WTC11 (cell line): ENCODE measurements at regions not wholly inside any gene's neighbourhood (a gene's known extent, or its start where the extent isn't known, plus 50 kb on each side); places are given as distances from the start of the nearest gene placed in this dataset.

Experiments used
- ATAC-seq: fragments of 200-7000 bp; cut with Tn5 transposase; 2 replicates; pipeline ENCODE4 v1.10.0; 2021; ENCODE audit warnings: mild to moderate bottlenecking, moderate library complexity
- CTCF ChIA-PET: fragments of 300-600 bp; sonication (Branson Sonifier 250); formaldehyde crosslinking; loops from one replicate; lab custom pipeline; 2021; ENCODE audit warnings: antibody characterized with exemption; lab: Charles Lee
- POLR2A ChIA-PET: fragments of 350-600 bp; sonication (Branson Sonifier 250); formaldehyde crosslinking; loops from one replicate; lab custom pipeline; 2021; ENCODE audit warnings: antibody characterized with exemption; lab: Charles Lee
- DNase-seq: peaks from one replicate; pipeline ENCODE4 v3.0.0; 2021; ENCODE audit warnings: low spot score
- H3K27ac Mint-ChIP-seq: 2 replicates; pipeline ENCODE4 v1.8.0; 2021; ENCODE audit warnings: mixed read lengths
- H3K27me3 Mint-ChIP-seq: 2 replicates; pipeline ENCODE4 v1.8.0; 2021; ENCODE audit warnings: low read depth, mild to moderate bottlenecking, moderate library complexity, mixed read lengths
- H3K36me3 Mint-ChIP-seq: 2 replicates; pipeline ENCODE4 v1.8.0; 2021; ENCODE audit warnings: mixed read lengths
- H3K4me1 Mint-ChIP-seq: 2 replicates; pipeline ENCODE4 v1.8.0; 2022; ENCODE audit warnings: mixed read lengths
- H3K4me3 Mint-ChIP-seq: 2 replicates; pipeline ENCODE4 v1.8.0; 2021; ENCODE audit warnings: mild to moderate bottlenecking, moderate library complexity, mixed read lengths
- H3K9me3 Mint-ChIP-seq: 2 replicates; pipeline ENCODE4 v1.8.0; 2021; ENCODE audit warnings: mixed read lengths
- ATF1 ChIP-seq: sonication (generic); formaldehyde crosslinking; IDR thresholded peaks from 2 replicates; pipeline ENCODE4 v1.8.1; 2023; ENCODE audit warnings: mild to moderate bottlenecking, moderate library complexity, missing genetic modification reagents
- ATF6 ChIP-seq: sonication (generic); formaldehyde crosslinking; IDR thresholded peaks from 2 replicates; pipeline ENCODE4 v1.8.1; 2023; ENCODE audit warnings: mild to moderate bottlenecking, missing genetic modification reagents
- CREM ChIP-seq: sonication (generic); formaldehyde crosslinking; IDR thresholded peaks from 2 replicates; pipeline ENCODE4 v1.8.1; 2022; ENCODE audit warnings: mild to moderate bottlenecking, missing genetic modification reagents, moderate library complexity
- ERG ChIP-seq: fragments of 250-450 bp; sonication (Bioruptor Pico); IDR thresholded peaks from 2 replicates; pipeline ENCODE4 v1.8.0; 2021; ENCODE audit warnings: mild to moderate bottlenecking
- ESRRA ChIP-seq: sonication (generic); formaldehyde crosslinking; IDR thresholded peaks from 2 replicates; pipeline ENCODE4 v1.8.1; 2022; ENCODE audit warnings: mild to moderate bottlenecking, missing genetic modification reagents, borderline replicate concordance
- GABPB1 ChIP-seq: sonication (generic); formaldehyde crosslinking; IDR thresholded peaks from 2 replicates; pipeline ENCODE4 v1.8.1; 2023; ENCODE audit warnings: mild to moderate bottlenecking, missing genetic modification reagents
- GTF2I ChIP-seq: fragments of 250-450 bp; sonication (Bioruptor Pico); conservative IDR thresholded peaks from 2 replicates; pipeline ENCODE4 v1.4.0; 2021; ENCODE audit warnings: mild to moderate bottlenecking
- JAZF1 ChIP-seq: fragments of 250-450 bp; sonication (Bioruptor Pico); IDR thresholded peaks from 2 replicates; pipeline ENCODE4 v1.9.0; 2021; ENCODE audit warnings: moderate library complexity, mild to moderate bottlenecking, inconsistent platforms
- MXD4 ChIP-seq: fragments of 250-450 bp; sonication (Bioruptor Pico); IDR thresholded peaks from 2 replicates; pipeline ENCODE4 v1.8.0; 2021; ENCODE audit warnings: mild to moderate bottlenecking, moderate library complexity, borderline replicate concordance
- NFATC4 ChIP-seq: fragments of 250-450 bp; sonication (Bioruptor Pico); IDR thresholded peaks from 2 replicates; pipeline ENCODE4 v1.9.0; 2021; ENCODE audit warnings: mild to moderate bottlenecking
- NFYB ChIP-seq: sonication (generic); formaldehyde crosslinking; conservative IDR thresholded peaks from 2 replicates; pipeline ENCODE4 v1.8.0; 2022; ENCODE audit warnings: low read depth, missing genetic modification reagents
- NR1H2 ChIP-seq: sonication (generic); formaldehyde crosslinking; IDR thresholded peaks from 2 replicates; pipeline ENCODE4 v1.9.0; 2021; ENCODE audit warnings: mild to moderate bottlenecking, moderate library complexity, missing genetic modification reagents
- NR3C1 ChIP-seq: sonication (generic); formaldehyde crosslinking; conservative IDR thresholded peaks from 2 replicates; pipeline ENCODE4 v1.8.1; 2023; ENCODE audit warnings: low read depth, mild to moderate bottlenecking, missing genetic modification reagents
- PRDM15 ChIP-seq: sonication (generic); formaldehyde crosslinking; IDR thresholded peaks from 2 replicates; pipeline ENCODE4 v1.8.0; 2022; ENCODE audit warnings: missing genetic modification reagents
- PREB ChIP-seq: sonication (generic); formaldehyde crosslinking; IDR thresholded peaks from 2 replicates; pipeline ENCODE4 v1.8.1; 2022; ENCODE audit warnings: mild to moderate bottlenecking, missing genetic modification reagents, moderate library complexity, borderline replicate concordance
- RELA ChIP-seq: sonication (generic); formaldehyde crosslinking; IDR thresholded peaks from 2 replicates; pipeline ENCODE4 v1.8.1; 2022; ENCODE audit warnings: missing genetic modification reagents, mild to moderate bottlenecking, borderline replicate concordance
- RORB ChIP-seq: fragments of 250-450 bp; sonication (Bioruptor Pico); IDR thresholded peaks from 2 replicates; pipeline ENCODE4 v1.9.0; 2021; ENCODE audit warnings: mild to moderate bottlenecking
- STAT6 ChIP-seq: sonication (generic); formaldehyde crosslinking; conservative IDR thresholded peaks from 2 replicates; pipeline ENCODE4 v1.8.1; 2023; ENCODE audit warnings: mild to moderate bottlenecking, low read depth, missing genetic modification reagents, moderate library complexity
- ZBTB43 ChIP-seq: sonication (generic); formaldehyde crosslinking; IDR thresholded peaks from 2 replicates; pipeline ENCODE4 v1.8.1; 2023; ENCODE audit warnings: mild to moderate bottlenecking, missing genetic modification reagents
- TF ChIP-seq, protein P1 (sequence below): fragments of 250-450 bp; sonication (Bioruptor Pico); IDR thresholded peaks from 2 replicates; pipeline ENCODE4 v1.9.0; 2021; ENCODE audit warnings: mild to moderate bottlenecking
- TF ChIP-seq, protein P2 (sequence below): sonication (generic); formaldehyde crosslinking; conservative IDR thresholded peaks from 2 replicates; pipeline ENCODE4 v1.8.1; 2022; ENCODE audit warnings: mild to moderate bottlenecking, missing genetic modification reagents

DNA sequence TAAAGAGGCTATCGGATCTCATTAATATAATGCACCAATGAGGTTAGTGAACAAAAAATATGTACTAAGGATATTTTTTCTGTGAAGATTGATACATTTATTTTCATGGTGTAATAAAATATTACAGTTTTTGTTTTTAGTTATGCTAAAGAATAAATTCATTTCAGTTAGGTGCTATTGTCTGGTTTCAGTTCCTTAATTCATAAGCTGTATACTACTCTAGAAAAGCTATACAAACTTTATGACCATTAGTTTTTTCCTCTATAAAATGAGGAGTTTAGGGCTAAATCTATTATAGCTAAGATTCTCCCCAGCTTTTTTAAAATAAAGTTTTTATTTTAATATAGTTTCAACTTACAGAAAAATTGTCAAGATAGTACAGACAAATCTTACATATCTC lies 1311.7 kb upstream of the NXPH2 start:
- ATAC-seq (no peak), DNase-seq (no peak)
- Mint-ChIP-seq H3K27ac (no peak overlapping the region), H3K9me3 (no peaks in the 10 kb centered on the region), H3K27me3 (no peaks in the 10 kb centered on the region), H3K36me3 (no peaks in the 10 kb centered on the region), H3K4me1 (no peaks in the 10 kb centered on the region), H3K4me3 (no peak overlapping the region)
- CTCF ChIA-PET = no interaction called here
- TF ChIP-seq PREB (CRISPR knock-in tag) (no peak), NR1H2 (CRISPR knock-in tag) (no peak), NR3C1 (CRISPR knock-in tag) (no peak), CREM (CRISPR knock-in tag) (no peak), RORB (CRISPR knock-in tag) (no peak)
- POLR2A ChIA-PET = no interaction called here

DNA sequence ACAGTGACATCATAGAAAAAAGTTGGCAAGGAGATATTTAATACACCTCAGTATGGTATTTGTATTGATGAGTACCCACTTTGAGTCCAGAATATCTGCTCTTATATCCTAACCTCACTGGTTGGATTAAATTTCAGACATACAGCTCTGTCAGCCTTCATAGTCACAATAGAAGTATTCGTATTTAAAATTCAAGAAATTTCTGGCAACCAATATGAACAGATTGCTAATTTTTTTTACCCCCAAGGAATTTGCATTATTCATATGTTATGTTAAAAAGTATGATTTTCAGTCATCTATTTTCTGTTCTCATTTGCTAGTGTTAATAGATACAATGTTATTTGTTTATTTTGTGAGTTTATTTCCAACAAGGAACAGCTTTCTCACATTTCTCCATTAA lies 1306.8 kb upstream of the NXPH2 start:
- TF ChIP-seq, protein P1, sequence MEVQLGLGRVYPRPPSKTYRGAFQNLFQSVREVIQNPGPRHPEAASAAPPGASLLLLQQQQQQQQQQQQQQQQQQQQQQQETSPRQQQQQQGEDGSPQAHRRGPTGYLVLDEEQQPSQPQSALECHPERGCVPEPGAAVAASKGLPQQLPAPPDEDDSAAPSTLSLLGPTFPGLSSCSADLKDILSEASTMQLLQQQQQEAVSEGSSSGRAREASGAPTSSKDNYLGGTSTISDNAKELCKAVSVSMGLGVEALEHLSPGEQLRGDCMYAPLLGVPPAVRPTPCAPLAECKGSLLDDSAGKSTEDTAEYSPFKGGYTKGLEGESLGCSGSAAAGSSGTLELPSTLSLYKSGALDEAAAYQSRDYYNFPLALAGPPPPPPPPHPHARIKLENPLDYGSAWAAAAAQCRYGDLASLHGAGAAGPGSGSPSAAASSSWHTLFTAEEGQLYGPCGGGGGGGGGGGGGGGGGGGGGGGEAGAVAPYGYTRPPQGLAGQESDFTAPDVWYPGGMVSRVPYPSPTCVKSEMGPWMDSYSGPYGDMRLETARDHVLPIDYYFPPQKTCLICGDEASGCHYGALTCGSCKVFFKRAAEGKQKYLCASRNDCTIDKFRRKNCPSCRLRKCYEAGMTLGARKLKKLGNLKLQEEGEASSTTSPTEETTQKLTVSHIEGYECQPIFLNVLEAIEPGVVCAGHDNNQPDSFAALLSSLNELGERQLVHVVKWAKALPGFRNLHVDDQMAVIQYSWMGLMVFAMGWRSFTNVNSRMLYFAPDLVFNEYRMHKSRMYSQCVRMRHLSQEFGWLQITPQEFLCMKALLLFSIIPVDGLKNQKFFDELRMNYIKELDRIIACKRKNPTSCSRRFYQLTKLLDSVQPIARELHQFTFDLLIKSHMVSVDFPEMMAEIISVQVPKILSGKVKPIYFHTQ (CRISPR knock-in tag) = no peak
- TF ChIP-seq ESRRA (CRISPR knock-in tag) = no peak
- no peak for TF ChIP-seq ATF1
- no peak for TF ChIP-seq NFATC4
- TF ChIP-seq STAT6 (CRISPR knock-in tag) = no peak
- no peak for TF ChIP-seq MXD4
- TF ChIP-seq ATF6 (CRISPR knock-in tag) = no peak
- no peak for TF ChIP-seq PRDM15
- TF ChIP-seq GTF2I (CRISPR knock-in tag) = no peak
- TF ChIP-seq, protein P2, sequence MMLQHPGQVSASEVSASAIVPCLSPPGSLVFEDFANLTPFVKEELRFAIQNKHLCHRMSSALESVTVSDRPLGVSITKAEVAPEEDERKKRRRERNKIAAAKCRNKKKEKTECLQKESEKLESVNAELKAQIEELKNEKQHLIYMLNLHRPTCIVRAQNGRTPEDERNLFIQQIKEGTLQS (CRISPR knock-in tag) = no peak
- TF ChIP-seq GABPB1 (CRISPR knock-in tag) = no peak
- TF ChIP-seq NFYB (CRISPR knock-in tag) = no peak
- no peak for TF ChIP-seq JAZF1 (CRISPR knock-in tag)
- no peak for TF ChIP-seq RELA (CRISPR knock-in tag)
- TF ChIP-seq ZBTB43 (CRISPR knock-in tag) = no peak
- TF ChIP-seq ERG (CRISPR knock-in tag) = no peak
- TF ChIP-seq, all 79 proteins: peak for 0
- DNase-seq = no peak
- Mint-ChIP-seq H3K4me3 (no peak overlapping the region), H3K4me1 (no peaks in the 10 kb centered on the region), H3K36me3 (no peaks in the 10 kb centered on the region), H3K27ac (no peak overlapping the region), H3K9me3 (no peaks in the 10 kb centered on the region), H3K27me3 (no peaks in the 10 kb centered on the region)
- POLR2A ChIA-PET = no interaction called here
- CTCF ChIA-PET = no interaction called here
- no peak for ATAC-seq
